Choroid plexus epithelial cell (primary cell): ENCODE measurements at regions not wholly inside any gene's neighbourhood (a gene's known extent, or its start where the extent isn't known, plus 50 kb on each side); places are given as distances from the start of the nearest gene placed in this dataset.
A peak's percentile ranks its signal among the peaks of the same experiment; 100 is the strongest.

Experiments
- DNase-seq: peaks from one replicate; pipeline ENCODE4 v3.0.0-alpha.2; 2010; ENCODE audit warnings: low read depth
- H3K4me3 ChIP-seq: 2 replicates; pipeline ENCODE4 v1.5.1; 2011; ENCODE audit warnings: low read depth, mild to moderate bottlenecking, control low read depth, low read length, moderate library complexity
- CTCF ChIP-seq: conservative IDR thresholded peaks from 2 replicates; pipeline ENCODE4 v1.5.1; 2011; ENCODE audit warnings: low read depth, mild to moderate bottlenecking, control low read depth, inconsistent platforms, low read length, moderate library complexity

GRCh38 chr5:71912021-71912420, 192.9 kb downstream of the CARTPT start:
- no peak for DNase-seq
- TF ChIP-seq CTCF: no peak
- no peak overlapping the region for H3K4me3 ChIP-seq

- no peak for TF ChIP-seq CTCF
- no peak for DNase-seq
- H3K4me3 ChIP-seq: no peak overlapping the region
Measured at GRCh38 chr5:71914281-71914680, 193.0 kb upstream of the MAP1B start.

- peak; percentile 29 for TF ChIP-seq CTCF
- peak; percentile 91 for DNase-seq
Measured at GRCh38 chr5:71922584-71923106, 184.6 kb upstream of the MAP1B start.

GRCh38 chr5:71923755-71924154, 183.5 kb upstream of the MAP1B start:
- no peak for TF ChIP-seq CTCF
- DNase-seq: no peak
- H3K4me3 ChIP-seq: no peak overlapping the region

More at GRCh38 chr5:71922584-71923106, 184.6 kb upstream of the MAP1B start:
- no peak overlapping the region for H3K4me3 ChIP-seq

- TF ChIP-seq CTCF: no peak
- no peak overlapping the region for H3K4me3 ChIP-seq
- DNase-seq: peak; percentile 54
Measured at GRCh38 chr5:71924325-71924724, 182.9 kb upstream of the MAP1B start.

GRCh38 chr5:71924980-71925379, 182.3 kb upstream of the MAP1B start:
- no peak overlapping the region for H3K4me3 ChIP-seq
- no peak for TF ChIP-seq CTCF
- DNase-seq: peak; percentile 75

- no peak for TF ChIP-seq CTCF
- DNase-seq: peak; percentile 33
- H3K4me3 ChIP-seq: no peak overlapping the region
Measured at GRCh38 chr5:71925608-71926091, 181.6 kb upstream of the MAP1B start.
